ENCODE measurements at regions not wholly inside any gene's neighbourhood (a gene's known extent, or its start where the extent isn't known, plus 50 kb on each side); places are given as distances from the start of the nearest gene placed in this dataset.
"Not testable (repeated sequence)": the region's sequence is repeated elsewhere in the genome, so short reads cannot be mapped to it uniquely, and the experiment has no call there.

GRCh38 chr4:169899295-169899694 lies 126.9 kb downstream of the MFAP3L start:
- H2BK120ac ChIP-seq (ENCODE audit: low read depth, low read length): no peak overlapping the region
- H3K14ac ChIP-seq (ENCODE audit: low read length in 2 of 2): no peak overlapping the region
- H3K4ac ChIP-seq (ENCODE audit: low read depth in 1 of 2, low read length in 2 of 2): no peak overlapping the region
- H3K27me3 ChIP-seq (ENCODE audit: control insufficient read depth in 1 of 2, insufficient read depth in 1 of 2, low read length in 2 of 2): peaks cover 0 to 8% of the 10 kb centered on the region in 2 experiments
- no peak for DNase-seq
- no peak overlapping the region for H3K18ac ChIP-seq (ENCODE audit: low read depth in 1 of 2, low read length in 2 of 2)
- no peaks in the 10 kb centered on the region for H3K9me3 ChIP-seq (ENCODE audit: control insufficient read depth, low read length)
- H3K23ac ChIP-seq (ENCODE audit: low read length in 2 of 2): no peak overlapping the region
- WGBS: 90% methylated on average over 2 of the region's 2 CpGs
- H3K4me3 ChIP-seq (ENCODE audit: insufficient read depth in 1 of 2, low read depth in 1 of 2, low read length in 2 of 2): no peak overlapping the region
- no peak overlapping the region for H2AK5ac ChIP-seq (ENCODE audit: low read length, severe bottlenecking)
- no peak overlapping the region for H2AFZ ChIP-seq (ENCODE audit: low read depth, low read length)
- no peaks in the 10 kb centered on the region for H3K79me1 ChIP-seq (replicated peaks; ENCODE audit: low read length, poor library complexity, severe bottlenecking)
- no peak overlapping the region for H3K9ac ChIP-seq (ENCODE audit: low read length)
- H2BK5ac ChIP-seq (ENCODE audit: low read depth, low read length, poor library complexity, severe bottlenecking): no peak overlapping the region
- H2BK12ac ChIP-seq (ENCODE audit: low read length in 2 of 2): no peak overlapping the region
- no peak overlapping the region for H2BK15ac ChIP-seq (ENCODE audit: low read depth, poor library complexity, severe bottlenecking)
- H3K4me2 ChIP-seq (ENCODE audit: low read length, poor library complexity, severe bottlenecking): no peak overlapping the region
- no peaks in the 10 kb centered on the region for H3K4me1 ChIP-seq (ENCODE audit: control insufficient read depth, insufficient read depth, low read depth, low read length)
- no peak overlapping the region for H3K27ac ChIP-seq (ENCODE audit: low read length, poor library complexity, severe bottlenecking)
- H4K91ac ChIP-seq (ENCODE audit: low read length): no peak overlapping the region
- no peak overlapping the region for H4K8ac ChIP-seq (ENCODE audit: low read length)
- H3K36me3 ChIP-seq (ENCODE audit: control insufficient read depth in 1 of 2, insufficient read depth in 2 of 2, low read depth in 1 of 2, low read length in 2 of 2): no peaks in the 10 kb centered on the region

- Histone ChIP-seq H2BK120ac (ENCODE audit: low read depth, low read length) (no peak overlapping the region), H3K79me1 (replicated peaks; ENCODE audit: low read length, poor library complexity, severe bottlenecking) (no peaks in the 10 kb centered on the region), H3K14ac (ENCODE audit: low read length in 2 of 2) (no peak overlapping the region), H3K4me1 (ENCODE audit: control insufficient read depth, insufficient read depth, low read depth, low read length) (no peaks in the 10 kb centered on the region), H3K4ac (ENCODE audit: low read depth in 1 of 2, low read length in 2 of 2) (no peak overlapping the region), H2BK12ac (ENCODE audit: low read length in 2 of 2) (no peak overlapping the region), H3K9me3 (ENCODE audit: control insufficient read depth, low read length) (no peaks in the 10 kb centered on the region), H3K4me3 (ENCODE audit: insufficient read depth in 1 of 2, low read depth in 1 of 2, low read length in 2 of 2) (no peak overlapping the region), H3K27ac (ENCODE audit: low read length, poor library complexity, severe bottlenecking) (no peak overlapping the region), H3K4me2 (ENCODE audit: low read length, poor library complexity, severe bottlenecking) (no peak overlapping the region), H3K27me3 (ENCODE audit: control insufficient read depth in 1 of 2, insufficient read depth in 1 of 2, low read length in 2 of 2) (peaks cover 0 to 6% of the 10 kb centered on the region in 2 experiments), H3K18ac (ENCODE audit: low read depth in 1 of 2, low read length in 2 of 2) (no peak overlapping the region), H2AK5ac (ENCODE audit: low read length, severe bottlenecking) (no peak overlapping the region), H3K23ac (ENCODE audit: low read length in 2 of 2) (no peak overlapping the region), H2BK15ac (ENCODE audit: low read depth, poor library complexity, severe bottlenecking) (no peak overlapping the region), H3K36me3 (ENCODE audit: control insufficient read depth in 1 of 2, insufficient read depth in 2 of 2, low read depth in 1 of 2, low read length in 2 of 2) (no peaks in the 10 kb centered on the region), H4K8ac (ENCODE audit: low read length) (no peak overlapping the region), H2BK5ac (ENCODE audit: low read depth, low read length, poor library complexity, severe bottlenecking) (no peak overlapping the region), H3K9ac (ENCODE audit: low read length) (no peak overlapping the region), H4K91ac (ENCODE audit: low read length) (no peak overlapping the region), H2AFZ (ENCODE audit: low read depth, low read length) (no peak overlapping the region)
- no peak for DNase-seq
Observed at GRCh38 chr4:169898095-169898494, 128.1 kb downstream of the MFAP3L start.

- not testable (repeated sequence) for DNase-seq; H3K4ac ChIP-seq (ENCODE audit: low read depth in 1 of 2, low read length in 2 of 2); H3K4me3 ChIP-seq (ENCODE audit: insufficient read depth in 1 of 2, low read depth in 1 of 2, low read length in 2 of 2); H3K9ac ChIP-seq (ENCODE audit: low read length); H3K18ac ChIP-seq (ENCODE audit: low read depth in 1 of 2, low read length in 2 of 2); H3K4me2 ChIP-seq (ENCODE audit: low read length, poor library complexity, severe bottlenecking); H3K14ac ChIP-seq (ENCODE audit: low read length in 2 of 2); H2BK15ac ChIP-seq (ENCODE audit: low read depth, poor library complexity, severe bottlenecking); H2AK5ac ChIP-seq (ENCODE audit: low read length, severe bottlenecking); H3K36me3 ChIP-seq (ENCODE audit: control insufficient read depth in 1 of 2, insufficient read depth in 2 of 2, low read depth in 1 of 2, low read length in 2 of 2); H3K4me1 ChIP-seq (ENCODE audit: control insufficient read depth, insufficient read depth, low read depth, low read length); H2BK120ac ChIP-seq (ENCODE audit: low read depth, low read length); H3K27me3 ChIP-seq (ENCODE audit: control insufficient read depth in 1 of 2, insufficient read depth in 1 of 2, low read length in 2 of 2); H2BK5ac ChIP-seq (ENCODE audit: low read depth, low read length, poor library complexity, severe bottlenecking); H4K8ac ChIP-seq (ENCODE audit: low read length); H2AFZ ChIP-seq (ENCODE audit: low read depth, low read length); H4K91ac ChIP-seq (ENCODE audit: low read length); H2BK12ac ChIP-seq (ENCODE audit: low read length in 2 of 2); H3K23ac ChIP-seq (ENCODE audit: low read length in 2 of 2); H3K27ac ChIP-seq (ENCODE audit: low read length, poor library complexity, severe bottlenecking); H3K79me1 ChIP-seq (replicated peaks; ENCODE audit: low read length, poor library complexity, severe bottlenecking); H3K9me3 ChIP-seq (ENCODE audit: control insufficient read depth, low read length)
- WGBS: 80% methylated on average over 3 of the region's 4 CpGs
Observed at GRCh38 chr4:169894767-169895166, 131.4 kb downstream of the MFAP3L start.

- Histone ChIP-seq H3K14ac (ENCODE audit: low read length in 2 of 2) (no peak overlapping the region), H3K9ac (ENCODE audit: low read length) (no peak overlapping the region), H3K9me3 (ENCODE audit: control insufficient read depth, low read length) (peaks cover 11% of the 10 kb centered on the region), H3K4me3 (ENCODE audit: insufficient read depth in 1 of 2, low read depth in 1 of 2, low read length in 2 of 2) (no peak overlapping the region), H3K79me1 (replicated peaks; ENCODE audit: low read length, poor library complexity, severe bottlenecking) (no peaks in the 10 kb centered on the region), H2AK5ac (ENCODE audit: low read length, severe bottlenecking) (no peak overlapping the region), H4K8ac (ENCODE audit: low read length) (no peak overlapping the region), H3K18ac (ENCODE audit: low read depth in 1 of 2, low read length in 2 of 2) (no peak overlapping the region), H3K27me3 (ENCODE audit: control insufficient read depth in 1 of 2, insufficient read depth in 1 of 2, low read length in 2 of 2) (peaks cover 0 to 5% of the 10 kb centered on the region in 2 experiments), H3K23ac (ENCODE audit: low read length in 2 of 2) (no peak overlapping the region), H3K36me3 (ENCODE audit: control insufficient read depth in 1 of 2, insufficient read depth in 2 of 2, low read depth in 1 of 2, low read length in 2 of 2) (no peaks in the 10 kb centered on the region), H2AFZ (ENCODE audit: low read depth, low read length) (no peak overlapping the region), H3K4me2 (ENCODE audit: low read length, poor library complexity, severe bottlenecking) (no peak overlapping the region), H2BK120ac (ENCODE audit: low read depth, low read length) (no peak overlapping the region), H3K4ac (ENCODE audit: low read depth in 1 of 2, low read length in 2 of 2) (no peak overlapping the region), H3K27ac (ENCODE audit: low read length, poor library complexity, severe bottlenecking) (no peak overlapping the region), H2BK12ac (ENCODE audit: low read length in 2 of 2) (no peak overlapping the region), H2BK5ac (ENCODE audit: low read depth, low read length, poor library complexity, severe bottlenecking) (no peak overlapping the region), H4K91ac (ENCODE audit: low read length) (no peak overlapping the region), H3K4me1 (ENCODE audit: control insufficient read depth, insufficient read depth, low read depth, low read length) (no peaks in the 10 kb centered on the region), H2BK15ac (ENCODE audit: low read depth, poor library complexity, severe bottlenecking) (no peak overlapping the region)
- no CpG with 5 or more reads among the region's 2 CpGs for WGBS
- DNase-seq: no peak
Observed at GRCh38 chr4:169885893-169886292, 128.1 kb upstream of the HPF1 start.

Measured in mesenchymal stem cell (in vitro differentiated cells and primary cell).